T-helper 2 cell treated with Interferon-gamma antibody and Interleukin-4, amounts not matched to agents 100 ng/mL and 5 ng/mL, for 36 hours (primary cell): ENCODE measurements at regions not wholly inside any gene's neighbourhood (a gene's known extent, or its start where the extent isn't known, plus 50 kb on each side); places are given as distances from the start of the nearest gene placed in this dataset.

Source experiments
- intact Hi-C: fragments of 100-400 bp; cut with micrococcal nuclease; formaldehyde crosslinking; loops from one replicate; pipeline ENCODE4 v1.15.1; 2023

- intact Hi-C loops, result no loop called here
These were observed 428.7 kb upstream of the LRRC7 start for GRCh38 chr1:69139007-69139406.

- intact Hi-C loops, result no loop called here
These were observed 421.4 kb upstream of the LRRC7 start for GRCh38 chr1:69146303-69146702.

- intact Hi-C loops, result no loop called here
These were observed 419.0 kb upstream of the LRRC7 start for GRCh38 chr1:69148731-69149130.

GRCh38 chr1:69157046-69157756 is 410.5 kb upstream of the LRRC7 start:
- intact Hi-C loops, result no loop called here

DNA sequence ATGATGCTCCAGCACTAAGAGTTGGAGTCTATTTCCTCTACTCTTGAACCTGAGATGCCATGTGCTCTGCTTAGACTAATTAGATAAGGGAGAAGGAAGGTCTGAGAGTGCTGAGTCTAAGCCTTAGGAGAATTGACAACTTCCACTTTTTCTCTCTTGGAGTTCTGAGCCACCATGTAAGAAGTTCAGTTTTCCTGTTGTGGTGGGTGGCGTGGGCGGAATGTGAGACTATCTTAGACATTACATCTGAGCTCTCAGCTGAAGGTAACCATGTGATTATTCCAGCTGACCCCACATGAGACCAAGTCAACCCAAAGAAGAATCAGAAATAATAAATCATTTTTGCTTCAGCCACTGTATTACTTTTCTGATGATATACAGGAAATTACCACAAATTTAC is 404.5 kb upstream of the LRRC7 start:
- intact Hi-C loops, result no loop called here

GRCh38 chr1:69163779-69164178 is 403.9 kb upstream of the LRRC7 start:
- intact Hi-C loops, result no loop called here

DNA sequence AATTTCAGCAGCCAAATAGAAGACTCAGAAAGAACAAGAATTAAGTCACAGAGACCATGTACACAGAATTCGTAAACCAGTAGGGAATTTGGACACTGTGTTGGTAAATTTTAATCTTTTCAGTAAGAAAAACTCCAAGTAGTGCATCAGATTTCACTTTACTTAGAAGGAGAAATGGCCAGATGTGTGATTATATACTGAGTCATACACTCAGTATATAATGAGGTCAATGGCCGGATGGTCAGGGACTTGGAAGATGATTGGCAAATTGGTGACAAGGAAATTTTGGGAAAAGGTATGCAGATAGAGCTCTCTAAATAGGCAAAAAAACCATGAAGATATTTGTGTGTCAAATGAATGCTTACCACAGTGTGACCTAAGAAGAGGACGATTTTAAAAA is 399.8 kb upstream of the LRRC7 start:
- intact Hi-C loops, result no loop called here

GRCh38 chr1:69171248-69171647 is 396.5 kb upstream of the LRRC7 start:
- intact Hi-C loops, result no loop called here

DNA sequence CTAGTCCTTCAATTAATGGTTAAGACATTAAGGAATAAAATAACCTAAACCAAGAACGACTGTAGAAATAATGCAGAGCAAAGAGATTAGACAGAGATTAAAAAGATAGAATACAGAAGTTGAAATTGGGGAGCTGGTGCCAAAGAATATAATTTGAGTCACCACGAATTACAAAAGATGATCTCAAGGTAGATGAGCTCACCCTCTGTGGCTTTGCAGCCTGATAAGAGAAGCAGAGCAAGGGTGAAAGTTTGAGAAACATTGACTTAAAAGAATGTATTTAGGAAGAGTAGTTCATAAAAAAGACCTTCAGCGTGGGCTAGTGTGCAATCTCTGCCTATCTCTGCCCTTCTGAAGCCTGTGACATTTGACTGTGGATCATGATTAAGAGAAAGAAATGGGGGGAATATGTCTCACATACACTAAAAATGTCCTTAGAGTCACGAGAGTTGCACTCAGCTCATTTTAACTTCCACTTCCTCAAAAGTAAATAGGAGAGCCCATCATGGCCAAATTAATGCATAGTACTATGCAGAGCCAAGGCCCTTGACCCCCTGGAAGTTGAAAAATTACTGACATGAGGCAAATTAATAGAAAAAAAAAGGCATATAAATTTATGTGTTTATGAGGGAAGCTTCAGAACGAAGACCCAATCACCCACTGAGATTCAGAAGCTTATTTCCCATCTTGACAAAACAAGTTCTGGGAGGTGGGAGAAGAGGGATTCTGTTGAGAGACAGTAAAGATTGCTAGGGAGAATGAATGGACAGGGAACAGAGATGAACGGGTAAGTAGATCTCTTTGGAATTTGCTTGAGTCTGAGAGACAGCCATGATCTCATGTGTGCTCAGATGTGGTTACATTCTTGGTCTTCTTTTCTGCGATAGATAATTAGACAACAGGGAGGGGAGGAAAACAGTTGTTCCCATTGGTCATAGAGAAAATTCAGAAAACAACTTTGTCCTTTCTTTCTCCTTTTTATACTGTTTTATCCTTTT is 395.4 kb upstream of the LRRC7 start:
- intact Hi-C loops, result no loop called here

DNA sequence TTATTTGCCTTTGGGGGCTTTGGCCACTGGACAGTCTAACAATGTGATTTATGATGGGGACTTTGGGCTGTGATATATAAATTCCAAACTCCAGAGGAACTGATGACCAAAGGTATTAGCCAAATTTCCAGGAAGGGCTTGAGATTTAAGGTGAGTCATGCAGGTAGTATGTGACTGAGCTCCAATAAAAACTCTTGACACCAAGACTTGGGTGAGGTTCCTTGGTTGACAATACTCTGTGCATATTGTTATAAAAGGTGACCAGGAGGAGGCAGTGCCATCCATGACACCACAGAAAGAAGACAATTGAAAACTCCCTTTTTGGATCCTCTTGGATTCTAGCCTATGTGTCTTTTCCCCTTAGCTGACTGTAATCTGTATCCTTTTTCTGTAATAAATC is 392.7 kb upstream of the LRRC7 start:
- intact Hi-C loops, result no loop called here

GRCh38 chr1:69180358-69180757 is 387.4 kb upstream of the LRRC7 start:
- intact Hi-C loops, result no loop called here

- intact Hi-C loops, result no loop called here
These were observed 382.3 kb upstream of the LRRC7 start for GRCh38 chr1:69185378-69185777.

- intact Hi-C loops, result no loop called here
These were observed 376.4 kb upstream of the LRRC7 start for GRCh38 chr1:69191335-69191734.

DNA sequence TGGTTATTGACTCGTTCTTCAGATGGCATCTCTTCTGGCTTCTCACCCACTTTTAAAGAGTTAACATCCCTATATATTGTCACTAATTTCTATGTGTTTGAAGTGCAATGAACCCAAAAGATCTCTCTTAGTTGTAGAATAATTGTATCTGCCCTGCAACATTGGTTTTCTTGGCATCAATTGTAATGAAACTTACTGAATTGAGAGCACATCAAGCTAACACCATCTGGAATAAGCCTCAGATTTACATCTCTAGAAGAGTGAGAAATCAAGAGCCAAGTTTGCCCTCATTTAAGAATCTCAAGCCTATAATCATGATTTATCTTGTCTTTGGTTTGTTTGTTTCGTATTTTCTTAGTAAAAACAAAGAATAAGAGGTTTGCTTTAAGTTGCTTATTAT is 372.6 kb upstream of the LRRC7 start:
- intact Hi-C loops, result no loop called here

- intact Hi-C loops, result no loop called here
These were observed 371.7 kb upstream of the LRRC7 start for GRCh38 chr1:69196071-69196470.

- intact Hi-C loops, result no loop called here
These were observed 369.9 kb upstream of the LRRC7 start for GRCh38 chr1:69197816-69198215.

DNA sequence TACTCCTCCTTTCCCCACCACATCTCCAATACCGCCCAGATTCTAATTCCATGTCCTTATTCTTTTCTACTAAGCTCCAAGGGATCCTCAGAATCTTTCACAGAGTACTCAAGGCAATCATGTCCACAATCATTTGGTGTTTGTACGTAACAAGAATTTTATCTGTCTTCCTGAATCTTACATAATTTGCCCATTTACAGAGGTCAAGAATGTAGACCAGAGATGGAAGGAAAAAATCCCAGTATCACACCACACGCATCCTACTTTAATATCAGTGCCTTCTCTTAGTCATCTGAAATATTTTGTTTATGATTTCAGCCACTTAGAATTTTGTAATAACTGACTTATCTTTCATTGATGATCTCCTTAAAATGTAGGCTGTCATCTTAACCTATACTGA is 366.0 kb upstream of the LRRC7 start:
- intact Hi-C loops, result no loop called here

GRCh38 chr1:69203166-69203565 is 364.6 kb upstream of the LRRC7 start:
- intact Hi-C loops, result no loop called here

DNA sequence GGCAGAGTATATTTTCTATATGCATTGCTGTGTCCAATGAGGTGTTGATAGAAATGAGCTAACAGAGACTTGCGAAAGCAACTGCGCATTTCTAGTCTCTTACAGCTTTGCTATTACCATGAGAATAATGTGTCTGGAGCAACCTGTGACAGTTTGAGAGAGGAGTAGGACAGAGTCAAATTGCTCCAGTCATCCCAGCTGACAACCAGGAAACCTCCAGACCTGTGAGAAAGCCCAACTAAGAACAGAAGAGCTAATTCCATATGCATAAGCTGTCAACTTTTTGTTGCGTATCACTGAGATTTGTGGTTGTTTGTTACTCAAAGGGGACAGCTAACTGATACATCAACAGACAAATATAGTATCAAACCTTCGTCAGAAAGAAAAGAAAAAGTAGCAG is 354.1 kb upstream of the LRRC7 start:
- intact Hi-C loops, result no loop called here

- intact Hi-C loops, result no loop called here
These were observed 351.8 kb upstream of the LRRC7 start for GRCh38 chr1:69215883-69216282.

DNA sequence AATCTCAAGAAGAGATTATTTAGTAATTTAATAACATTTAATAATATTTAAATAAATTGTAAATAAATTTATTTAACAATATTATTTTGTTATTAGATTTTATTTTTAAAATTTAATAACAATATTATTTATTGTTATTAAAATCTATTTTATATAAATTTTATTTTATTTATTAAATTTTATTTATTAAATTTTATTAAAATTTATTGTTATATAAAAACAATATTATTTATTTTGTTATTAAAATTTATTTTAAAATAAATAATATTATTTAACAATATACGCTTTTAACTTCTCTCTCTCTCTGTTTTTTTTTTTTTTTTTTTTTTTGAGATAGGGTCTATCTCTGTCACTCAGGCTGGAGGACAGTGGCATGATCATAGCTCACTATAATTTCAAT is 347.1 kb upstream of the LRRC7 start:
- intact Hi-C loops, result no loop called here

GRCh38 chr1:69221524-69221923 is 346.2 kb upstream of the LRRC7 start:
- intact Hi-C loops, result no loop called here

GRCh38 chr1:69223156-69223555 is 344.6 kb upstream of the LRRC7 start:
- intact Hi-C loops, result no loop called here
